ENCODE measurements at regions not wholly inside any gene's neighbourhood (a gene's known extent, or its start where the extent isn't known, plus 50 kb on each side); places are given as distances from the start of the nearest gene placed in this dataset.

GRCh38 chr2:181178130-181178529 is 197.7 kb downstream of the UBE2E3 start:
- Histone ChIP-seq H3K4me1 (no peaks in the 10 kb centered on the region), H3K36me3 (no peaks in the 10 kb centered on the region), H3K27me3 (no peaks in the 10 kb centered on the region), H3K27ac (no peak overlapping the region), H3K4me3 (no peak overlapping the region), H3K9me3 (no peaks in the 10 kb centered on the region)
- TF ChIP-seq CTCF (IDR thresholded peaks at IDR 0.05): no peak
- no peak for DNase-seq
- intact Hi-C loops (cut with DNase I; ENCODE audit: low total_unique reads): no loop called here

GRCh38 chr2:181178823-181179412 is 198.5 kb downstream of the UBE2E3 start:
- TF ChIP-seq CTCF (IDR thresholded peaks at IDR 0.05): no peak
- Histone ChIP-seq H3K36me3 (no peaks in the 10 kb centered on the region), H3K27me3 (no peaks in the 10 kb centered on the region), H3K4me1 (no peaks in the 10 kb centered on the region), H3K27ac (no peak overlapping the region), H3K4me3 (no peak overlapping the region), H3K9me3 (no peaks in the 10 kb centered on the region)
- DNase-seq: no peak
- intact Hi-C loops (cut with DNase I; ENCODE audit: low total_unique reads): no loop called here

GRCh38 chr2:181183878-181184542 is 203.6 kb downstream of the UBE2E3 start:
- TF ChIP-seq CTCF (IDR thresholded peaks at IDR 0.05): no peak
- DNase-seq: no peak
- Histone ChIP-seq H3K36me3 (no peaks in the 10 kb centered on the region), H3K27ac (no peak overlapping the region), H3K27me3 (no peaks in the 10 kb centered on the region), H3K4me3 (no peak overlapping the region), H3K9me3 (no peaks in the 10 kb centered on the region), H3K4me1 (no peaks in the 10 kb centered on the region)
- intact Hi-C loops (cut with DNase I; ENCODE audit: low total_unique reads): no loop called here

GRCh38 chr2:181185421-181185820 is 205.0 kb downstream of the UBE2E3 start:
- H3K36me3 ChIP-seq: no peaks in the 10 kb centered on the region
- intact Hi-C loops (cut with DNase I; ENCODE audit: low total_unique reads): no loop called here
- TF ChIP-seq CTCF (IDR thresholded peaks at IDR 0.05): no peak
- no peaks in the 10 kb centered on the region for H3K4me1 ChIP-seq
- H3K4me3 ChIP-seq: no peak overlapping the region
- no peaks in the 10 kb centered on the region for H3K9me3 ChIP-seq
- no peak for DNase-seq
- H3K27ac ChIP-seq: no peak overlapping the region
- H3K27me3 ChIP-seq: no peaks in the 10 kb centered on the region

- no peak overlapping the region for H3K27ac ChIP-seq
- DNase-seq: no peak
- H3K4me3 ChIP-seq: no peak overlapping the region
- no peaks in the 10 kb centered on the region for H3K4me1 ChIP-seq
- intact Hi-C loops (cut with DNase I; ENCODE audit: low total_unique reads): no loop called here
- no peaks in the 10 kb centered on the region for H3K27me3 ChIP-seq
- TF ChIP-seq CTCF (IDR thresholded peaks at IDR 0.05): no peak
- no peaks in the 10 kb centered on the region for H3K9me3 ChIP-seq
- H3K36me3 ChIP-seq: no peaks in the 10 kb centered on the region
Measured at GRCh38 chr2:181185948-181186347, 205.5 kb downstream of the UBE2E3 start.

Data from tibial artery (tissue), 4 donors.